NB4 (cell line): ENCODE measurements at regions not wholly inside any gene's neighbourhood (a gene's known extent, or its start where the extent isn't known, plus 50 kb on each side); places are given as distances from the start of the nearest gene placed in this dataset.

Experiments used
- CTCF ChIP-seq: IDR thresholded peaks from one replicate; pipeline ENCODE4 v1.5.1; 2012; ENCODE audit warnings: low read depth, low read length
- MAX ChIP-seq: IDR thresholded peaks from 2 replicates; pipeline ENCODE4 v1.6.1; 2011; ENCODE audit warnings: low read depth, low read length
- POLR2A ChIP-seq: IDR thresholded peaks from 2 replicates; pipeline ENCODE4 v1.6.1; 2011; ENCODE audit warnings: mild to moderate bottlenecking; ENCODE audit not compliant: insufficient read length; ENCODE audit errors: extremely low read depth

GRCh38 chr20:20815711-20816455 lies 103.4 kb upstream of the RALGAPA2 start:
- TF ChIP-seq CTCF: no peak
- TF ChIP-seq POLR2A: no peak
- no peak for TF ChIP-seq MAX
